ENCODE measurements at regions not wholly inside any gene's neighbourhood (a gene's known extent, or its start where the extent isn't known, plus 50 kb on each side); places are given as distances from the start of the nearest gene placed in this dataset.

DNA sequence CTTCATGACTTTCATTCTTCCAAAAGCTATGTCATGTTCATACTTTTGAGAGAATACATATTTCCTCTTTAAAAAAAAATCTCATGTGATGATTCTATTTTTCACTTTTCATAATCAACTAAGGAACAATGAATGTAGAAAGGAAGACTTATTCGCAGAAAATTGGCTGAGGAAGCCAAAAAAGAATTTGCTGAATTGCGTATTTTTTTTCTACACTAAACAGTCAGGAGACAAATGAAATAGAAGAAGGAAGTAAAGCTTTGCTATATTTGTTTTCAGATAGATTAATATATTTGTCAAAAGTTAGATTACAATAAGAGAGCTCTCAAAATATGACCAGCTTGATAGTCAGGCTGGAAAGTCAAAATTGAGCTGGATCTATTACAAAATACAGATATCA, 504.2 kb downstream of the ANXA1 start:
- no peaks in the 10 kb centered on the region for H3K36me3 Mint-ChIP-seq (ENCODE audit: low read depth)
- TF ChIP-seq, protein P1, sequence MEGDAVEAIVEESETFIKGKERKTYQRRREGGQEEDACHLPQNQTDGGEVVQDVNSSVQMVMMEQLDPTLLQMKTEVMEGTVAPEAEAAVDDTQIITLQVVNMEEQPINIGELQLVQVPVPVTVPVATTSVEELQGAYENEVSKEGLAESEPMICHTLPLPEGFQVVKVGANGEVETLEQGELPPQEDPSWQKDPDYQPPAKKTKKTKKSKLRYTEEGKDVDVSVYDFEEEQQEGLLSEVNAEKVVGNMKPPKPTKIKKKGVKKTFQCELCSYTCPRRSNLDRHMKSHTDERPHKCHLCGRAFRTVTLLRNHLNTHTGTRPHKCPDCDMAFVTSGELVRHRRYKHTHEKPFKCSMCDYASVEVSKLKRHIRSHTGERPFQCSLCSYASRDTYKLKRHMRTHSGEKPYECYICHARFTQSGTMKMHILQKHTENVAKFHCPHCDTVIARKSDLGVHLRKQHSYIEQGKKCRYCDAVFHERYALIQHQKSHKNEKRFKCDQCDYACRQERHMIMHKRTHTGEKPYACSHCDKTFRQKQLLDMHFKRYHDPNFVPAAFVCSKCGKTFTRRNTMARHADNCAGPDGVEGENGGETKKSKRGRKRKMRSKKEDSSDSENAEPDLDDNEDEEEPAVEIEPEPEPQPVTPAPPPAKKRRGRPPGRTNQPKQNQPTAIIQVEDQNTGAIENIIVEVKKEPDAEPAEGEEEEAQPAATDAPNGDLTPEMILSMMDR (conservative IDR thresholded peaks at IDR 0.05) = no peak
- H3K4me1 Mint-ChIP-seq = peaks cover 4% of the 10 kb centered on the region
- no peak overlapping the region for H3K27ac Mint-ChIP-seq (ENCODE audit: unreplicated experiment)
- H3K27me3 Mint-ChIP-seq (ENCODE audit: low read depth) = no peaks in the 10 kb centered on the region
- H3K9me3 Mint-ChIP-seq = no peaks in the 10 kb centered on the region
- DNase-seq (ENCODE audit: low read depth, low spot score) = no peak
- no peak overlapping the region for H3K4me3 Mint-ChIP-seq

DNA sequence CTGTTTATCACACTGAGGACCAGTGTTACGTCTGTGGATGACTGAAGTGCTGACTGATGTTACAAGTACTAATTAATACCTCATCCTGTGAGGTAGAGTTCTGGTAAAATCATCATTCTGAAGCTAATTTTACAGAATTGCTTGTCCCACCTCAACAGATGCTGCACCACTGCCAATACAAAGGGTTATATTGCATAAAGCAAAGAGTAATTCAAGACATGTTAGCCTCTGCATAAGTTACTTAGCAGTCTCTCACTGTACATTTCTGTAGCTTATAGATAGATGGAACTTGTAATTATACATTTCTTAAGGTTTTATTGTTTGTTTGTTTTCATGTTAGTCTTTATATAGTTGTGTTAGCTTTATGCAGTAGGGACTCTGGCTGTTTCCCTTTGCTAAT, 513.6 kb downstream of the ANXA1 start:
- H3K4me3 Mint-ChIP-seq = no peak overlapping the region
- no peaks in the 10 kb centered on the region for H3K9me3 Mint-ChIP-seq
- no peaks in the 10 kb centered on the region for H3K27me3 Mint-ChIP-seq (ENCODE audit: low read depth)
- H3K27ac Mint-ChIP-seq (ENCODE audit: unreplicated experiment) = no peak overlapping the region
- H3K36me3 Mint-ChIP-seq (ENCODE audit: low read depth) = no peaks in the 10 kb centered on the region
- no peaks in the 10 kb centered on the region for H3K4me1 Mint-ChIP-seq
- TF ChIP-seq, protein P1 (conservative IDR thresholded peaks at IDR 0.05) = no peak
- DNase-seq (ENCODE audit: low read depth, low spot score) = no peak

GRCh38 chr9:73667749-73668148, 516.1 kb downstream of the ANXA1 start:
- Mint-ChIP-seq H3K9me3 (no peaks in the 10 kb centered on the region), H3K27ac (ENCODE audit: unreplicated experiment) (no peak overlapping the region), H3K4me1 (no peaks in the 10 kb centered on the region), H3K27me3 (ENCODE audit: low read depth) (no peaks in the 10 kb centered on the region), H3K4me3 (no peak overlapping the region), H3K36me3 (ENCODE audit: low read depth) (no peaks in the 10 kb centered on the region)
- no peak for DNase-seq (ENCODE audit: low read depth, low spot score)
- TF ChIP-seq, protein P1 (conservative IDR thresholded peaks at IDR 0.05) = peak; percentile 25

GRCh38 chr9:73680831-73681230, 529.2 kb downstream of the ANXA1 start:
- no peak overlapping the region for H3K27ac Mint-ChIP-seq (ENCODE audit: unreplicated experiment)
- H3K9me3 Mint-ChIP-seq = no peaks in the 10 kb centered on the region
- H3K4me3 Mint-ChIP-seq = no peak overlapping the region
- no peaks in the 10 kb centered on the region for H3K36me3 Mint-ChIP-seq (ENCODE audit: low read depth)
- no peak for DNase-seq (ENCODE audit: low read depth, low spot score)
- no peaks in the 10 kb centered on the region for H3K27me3 Mint-ChIP-seq (ENCODE audit: low read depth)
- TF ChIP-seq, protein P1 (conservative IDR thresholded peaks at IDR 0.05) = no peak
- no peaks in the 10 kb centered on the region for H3K4me1 Mint-ChIP-seq

GRCh38 chr9:73682789-73683188, 531.1 kb downstream of the ANXA1 start:
- no peak overlapping the region for H3K27ac Mint-ChIP-seq (ENCODE audit: unreplicated experiment)
- DNase-seq (ENCODE audit: low read depth, low spot score) = no peak
- no peaks in the 10 kb centered on the region for H3K27me3 Mint-ChIP-seq (ENCODE audit: low read depth)
- no peaks in the 10 kb centered on the region for H3K9me3 Mint-ChIP-seq
- TF ChIP-seq, protein P1 (conservative IDR thresholded peaks at IDR 0.05) = no peak
- no peak overlapping the region for H3K4me3 Mint-ChIP-seq
- no peaks in the 10 kb centered on the region for H3K4me1 Mint-ChIP-seq
- H3K36me3 Mint-ChIP-seq (ENCODE audit: low read depth) = no peaks in the 10 kb centered on the region

Data from neural crest cell (in vitro differentiated cells).